NCI-H2227 (cell line): ENCODE measurements at regions not wholly inside any gene's neighbourhood (a gene's known extent, or its start where the extent isn't known, plus 50 kb on each side); places are given as distances from the start of the nearest gene placed in this dataset.
"Not testable (repeated sequence)": the region's sequence is repeated elsewhere in the genome, so short reads cannot be mapped to it uniquely, and the experiment has no call there.

Experiments
- DNase-seq: peaks from one replicate; lab custom pipeline; 2025; ENCODE audit not compliant: unreplicated experiment; lab: John Stamatoyannopoulos, UW

DNA sequence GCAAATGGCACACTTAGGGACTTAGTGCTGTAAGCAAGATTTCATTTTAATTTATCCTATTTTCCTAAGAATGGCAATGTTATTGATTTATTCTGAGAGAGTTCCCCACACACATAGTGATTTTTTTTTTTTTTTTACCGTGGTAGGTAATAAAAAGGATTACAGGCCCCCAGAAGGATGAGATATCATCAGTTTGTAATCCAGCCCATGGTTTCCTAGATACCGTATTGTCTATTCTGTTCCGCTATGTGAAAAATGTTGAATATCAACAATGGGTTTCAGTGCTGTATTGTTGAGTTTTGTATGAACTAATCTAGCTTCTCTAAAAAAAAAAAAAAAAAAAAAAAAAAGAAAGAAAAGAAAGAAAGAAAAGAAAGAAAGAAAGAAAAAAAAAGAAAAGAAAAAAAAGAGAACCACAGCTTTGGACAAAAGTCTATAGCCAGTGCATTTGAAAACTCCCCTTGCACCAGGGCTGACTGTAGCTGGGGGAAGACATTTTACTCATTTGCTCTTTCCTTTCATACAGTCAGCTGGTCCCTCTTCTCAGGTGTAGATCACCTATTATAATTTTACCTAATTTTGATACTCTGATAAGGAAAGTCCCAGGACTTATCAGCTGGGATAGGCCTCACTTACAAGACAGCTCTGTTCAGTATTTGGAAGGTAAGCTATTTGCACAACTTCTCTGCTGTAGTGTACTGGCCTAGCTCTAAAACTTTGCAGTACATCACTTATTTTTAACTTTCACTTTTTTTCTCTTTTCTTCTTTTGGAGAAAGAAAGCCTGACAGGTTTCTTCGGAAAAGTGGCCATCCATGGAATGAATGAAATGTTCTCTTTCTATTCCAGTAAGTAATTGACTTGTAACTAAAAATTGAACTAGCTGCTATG, 101.4 kb upstream of the SOX2 start:
- DNase-seq: no peak

DNA sequence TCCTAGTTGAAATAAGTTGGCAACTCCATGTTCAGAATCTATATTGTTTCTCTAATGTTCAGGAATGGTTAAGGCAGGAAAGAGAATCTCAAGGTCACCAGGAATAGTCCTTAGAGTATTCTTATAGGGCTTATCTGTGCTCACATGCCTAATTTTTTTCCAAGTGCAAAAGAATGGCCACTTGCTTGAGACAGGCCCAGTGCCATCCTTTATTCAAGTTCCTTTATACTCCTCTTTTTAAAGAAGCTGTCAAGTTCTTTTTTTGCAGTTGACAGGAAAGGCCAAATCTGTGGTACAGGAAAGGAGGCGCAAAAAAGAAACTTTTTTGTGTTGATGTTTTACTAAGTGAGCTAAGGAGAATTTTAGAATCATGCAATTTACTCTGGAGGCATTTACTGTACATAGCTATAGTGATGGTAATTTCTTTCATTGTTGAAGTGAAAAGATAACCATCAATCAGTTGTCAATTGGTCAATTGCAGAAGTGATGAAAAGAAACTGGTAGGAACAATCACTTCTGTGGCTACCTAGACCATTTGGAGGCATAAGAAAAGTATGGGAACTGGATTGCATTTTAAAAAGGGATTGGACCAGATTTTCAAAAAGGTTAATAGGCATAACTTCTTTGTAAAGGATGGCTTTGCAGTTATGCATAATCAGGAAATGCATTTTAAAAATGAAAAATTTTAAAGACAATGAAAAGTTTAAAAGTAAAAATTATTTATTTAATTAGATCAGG, 102.5 kb upstream of the SOX2 start:
- no peak for DNase-seq

GRCh38 chr3:181604267-181604666, 107.5 kb upstream of the SOX2 start:
- DNase-seq: no peak

DNA sequence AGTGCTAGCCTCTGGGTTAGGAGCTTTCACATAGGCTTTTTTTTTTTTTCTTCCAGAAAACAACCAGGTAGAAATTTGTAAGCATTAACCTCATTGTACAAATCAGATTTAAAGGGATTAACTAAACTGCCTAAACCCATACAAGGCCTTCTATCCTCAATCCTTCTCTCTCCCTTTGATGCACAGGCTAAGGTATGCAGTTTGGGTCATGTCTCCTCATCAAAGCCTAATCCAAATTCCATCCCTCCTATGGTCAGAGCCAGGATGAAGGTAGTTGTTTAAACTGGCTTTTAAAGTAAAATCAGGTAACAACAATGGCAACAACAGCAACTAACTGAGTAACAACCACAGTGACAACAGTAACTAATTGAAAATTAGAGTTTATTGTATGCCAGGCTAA, 115.6 kb upstream of the SOX2 start:
- DNase-seq: no peak

- not testable (repeated sequence) for DNase-seq
Measured at GRCh38 chr3:181590939-181591338, 120.8 kb upstream of the SOX2 start.

DNA sequence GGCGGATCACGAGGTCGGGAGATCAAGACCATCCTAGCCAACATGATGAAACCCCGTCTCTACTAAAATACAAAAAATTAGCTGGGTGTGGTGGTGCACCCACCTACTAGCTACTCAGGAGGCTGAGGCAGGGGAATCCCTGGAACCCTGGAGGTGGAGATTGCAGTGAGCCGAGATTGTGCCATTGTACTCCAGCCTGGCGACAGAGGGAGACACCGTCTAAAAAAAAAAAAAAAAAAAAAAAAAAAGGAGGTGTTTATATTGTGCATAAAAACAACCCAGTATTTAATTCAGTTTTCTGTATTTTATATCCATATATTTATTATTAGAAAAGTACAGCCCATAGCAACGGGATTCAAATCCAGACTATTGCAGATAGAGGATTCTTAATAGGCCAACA, 129.1 kb upstream of the SOX2 start:
- no peak for DNase-seq

GRCh38 chr3:181581656-181582055, 130.1 kb upstream of the SOX2 start:
- DNase-seq: no peak

DNA sequence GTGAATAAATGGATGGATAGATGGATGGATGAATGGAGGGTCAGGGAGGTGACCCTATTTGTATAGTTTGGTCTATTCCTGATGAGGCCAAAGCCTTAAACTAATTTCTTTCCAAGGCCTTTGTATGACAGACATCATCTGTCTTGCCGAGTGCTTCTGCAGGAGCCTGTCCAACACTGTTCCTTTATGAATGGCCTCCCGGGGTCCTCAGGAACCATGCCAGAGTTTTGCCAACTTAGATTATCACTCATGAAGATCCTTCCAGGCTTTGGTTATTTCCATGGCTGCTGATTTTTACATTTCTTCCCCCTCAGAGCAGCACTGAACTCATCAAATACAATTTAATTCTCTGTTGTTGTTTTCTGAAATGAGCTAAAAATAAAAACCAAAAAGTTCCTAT, 133.0 kb upstream of the SOX2 start:
- no peak for DNase-seq

GRCh38 chr3:181572432-181572831, 139.3 kb upstream of the SOX2 start:
- no peak for DNase-seq

GRCh38 chr3:181570472-181570871, 141.3 kb upstream of the SOX2 start:
- DNase-seq: no peak

GRCh38 chr3:181569356-181569940, 142.3 kb upstream of the SOX2 start:
- no peak for DNase-seq

GRCh38 chr3:181568693-181569092, 143.0 kb upstream of the SOX2 start:
- DNase-seq: no peak

DNA sequence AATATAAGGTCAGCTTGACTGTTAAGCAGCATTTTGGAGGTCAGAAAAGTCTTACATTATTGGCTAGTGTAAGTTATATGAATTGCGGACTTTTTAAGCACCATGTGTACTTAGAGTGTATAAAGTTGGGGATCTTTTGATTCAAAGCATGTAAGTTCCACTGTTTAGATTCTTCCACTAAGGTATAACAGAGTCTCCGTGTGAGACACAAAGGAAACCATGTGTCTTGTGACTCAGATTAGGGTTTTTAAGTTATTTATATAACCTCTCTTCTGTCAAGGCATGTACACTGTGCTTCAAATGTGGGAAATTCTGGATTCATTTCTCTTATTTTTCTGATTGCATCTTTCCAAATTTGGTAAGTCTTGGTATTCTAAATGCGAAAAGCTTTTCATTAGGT, 143.5 kb upstream of the SOX2 start:
- no peak for DNase-seq

GRCh38 chr3:181567311-181568075, 144.2 kb upstream of the SOX2 start:
- no peak for DNase-seq

- DNase-seq: no peak
Measured at GRCh38 chr3:181565416-181565815, 146.3 kb upstream of the SOX2 start.

DNA sequence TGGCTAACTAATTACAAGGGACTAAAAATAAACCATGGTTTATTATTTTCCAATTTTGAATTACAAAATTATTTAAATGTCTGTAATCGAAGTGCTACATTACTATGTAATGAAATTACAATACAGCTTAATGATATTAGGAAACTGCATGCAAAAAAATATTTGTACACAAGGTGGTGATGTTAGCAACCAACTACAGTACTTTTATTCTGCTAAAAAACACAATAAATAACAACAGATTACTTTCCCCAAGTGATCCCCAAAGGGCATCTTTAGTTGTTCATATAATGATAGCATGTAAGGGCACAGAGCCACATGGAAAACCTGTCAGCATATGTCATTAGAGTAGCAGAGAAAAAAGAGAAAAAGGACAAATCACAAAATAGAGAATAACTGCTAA, 147.5 kb upstream of the SOX2 start:
- no peak for DNase-seq

DNA sequence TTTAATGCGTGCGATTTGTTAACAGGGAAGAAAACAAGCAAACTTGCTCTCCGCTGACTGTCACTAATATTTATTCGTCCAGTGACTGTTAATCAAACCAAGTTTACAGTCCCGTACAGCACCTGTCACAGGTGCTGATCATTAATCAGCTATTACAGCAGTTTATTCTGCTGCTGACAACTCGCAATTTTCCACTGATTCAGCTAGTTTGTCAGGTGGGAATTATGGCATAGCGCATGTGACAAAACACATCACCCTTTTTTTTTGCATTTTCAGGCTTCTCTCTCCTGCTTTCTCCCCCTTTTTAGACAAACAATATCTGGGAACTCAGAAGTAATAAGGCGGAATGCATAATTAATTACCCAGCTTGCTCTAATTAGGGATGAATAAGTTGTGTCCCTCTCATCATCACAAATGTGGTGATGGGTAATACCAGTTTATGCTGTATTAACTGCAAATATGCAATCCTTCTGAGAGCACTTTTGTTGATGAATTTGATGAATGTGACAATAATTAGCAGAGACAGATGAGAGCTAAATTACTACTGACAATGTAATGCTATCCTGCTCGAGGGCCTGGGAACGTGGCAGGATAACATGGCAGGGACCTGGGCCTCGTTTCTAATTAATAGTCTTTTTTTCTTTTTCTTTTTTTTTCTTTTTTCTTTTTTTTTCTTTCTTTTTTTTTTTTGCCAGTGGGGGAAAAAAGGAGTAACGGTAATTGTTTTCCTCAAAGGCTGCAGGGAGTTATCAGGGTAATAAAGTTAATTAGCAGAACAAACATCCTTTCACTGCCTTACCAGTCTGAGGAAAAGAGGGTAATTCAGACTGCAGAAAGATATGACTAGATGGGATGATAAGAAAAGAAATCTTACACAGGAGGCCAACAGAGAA, 150.3 kb upstream of the SOX2 start:
- DNase-seq: peak; percentile 18

DNA sequence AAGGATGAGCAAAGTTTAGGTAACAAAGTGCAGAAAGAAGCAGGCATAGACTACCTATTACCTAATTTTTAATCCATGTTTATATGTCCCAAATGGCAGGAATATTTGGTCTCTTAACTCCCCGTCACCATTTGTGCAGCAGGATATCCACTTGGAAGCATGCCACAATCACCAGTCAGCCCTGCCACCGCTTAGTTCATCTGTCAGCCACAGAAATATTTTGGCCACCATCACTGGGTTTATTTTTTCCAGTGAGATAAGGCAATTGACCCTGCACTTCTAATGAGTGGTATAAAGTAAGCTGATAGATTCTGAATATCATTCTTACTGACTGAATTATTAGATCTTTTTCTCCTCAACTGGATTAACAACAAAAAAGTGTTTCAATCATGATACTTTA, 152.9 kb upstream of the SOX2 start:
- DNase-seq: no peak

- no peak for DNase-seq
Measured at GRCh38 chr3:181555681-181556080, 156.0 kb upstream of the SOX2 start.

GRCh38 chr3:181554233-181554765, 157.4 kb upstream of the SOX2 start:
- no peak for DNase-seq
